RKO (cell line): ENCODE measurements at regions not wholly inside any gene's neighbourhood (a gene's known extent, or its start where the extent isn't known, plus 50 kb on each side); places are given as distances from the start of the nearest gene placed in this dataset.
"Not testable (repeated sequence)": the region's sequence is repeated elsewhere in the genome, so short reads cannot be mapped to it uniquely, and the experiment has no call there.

Source experiments
- DNase-seq: peaks from one replicate; pipeline ENCODE4 v3.0.0-alpha.2; 2016; ENCODE audit warnings: low spot score

GRCh38 chr4:156173486-156173885, 219.8 kb upstream of the CTSO start:
- no peak for DNase-seq

GRCh38 chr4:156169861-156170260, 216.2 kb upstream of the CTSO start:
- DNase-seq: no peak

- peak; percentile 32 for DNase-seq
Observed at GRCh38 chr4:156169011-156169410, 215.3 kb upstream of the CTSO start.

GRCh38 chr4:156168288-156168687, 214.6 kb upstream of the CTSO start:
- DNase-seq: no peak

- no peak for DNase-seq
Observed at GRCh38 chr4:156158747-156159146, 205.1 kb upstream of the CTSO start.

DNA sequence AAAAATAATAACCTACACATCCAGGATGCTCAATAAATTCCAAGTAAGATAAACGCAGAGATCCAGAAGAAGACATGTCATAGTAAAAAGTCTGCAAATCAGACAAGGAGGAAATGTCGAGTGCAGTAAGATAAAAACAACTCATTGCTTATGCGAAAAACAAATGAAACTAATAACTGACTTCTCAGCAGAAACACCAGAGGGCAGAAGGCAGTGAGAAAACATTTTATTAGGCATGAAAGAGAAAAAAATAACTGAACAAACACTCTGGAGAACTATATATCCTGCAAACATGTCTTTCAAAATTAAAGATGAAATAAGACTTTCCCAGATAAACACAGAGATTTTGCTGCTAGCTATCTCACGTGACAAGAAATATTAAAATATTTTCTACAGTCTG, 201.3 kb upstream of the CTSO start:
- DNase-seq: no peak

DNA sequence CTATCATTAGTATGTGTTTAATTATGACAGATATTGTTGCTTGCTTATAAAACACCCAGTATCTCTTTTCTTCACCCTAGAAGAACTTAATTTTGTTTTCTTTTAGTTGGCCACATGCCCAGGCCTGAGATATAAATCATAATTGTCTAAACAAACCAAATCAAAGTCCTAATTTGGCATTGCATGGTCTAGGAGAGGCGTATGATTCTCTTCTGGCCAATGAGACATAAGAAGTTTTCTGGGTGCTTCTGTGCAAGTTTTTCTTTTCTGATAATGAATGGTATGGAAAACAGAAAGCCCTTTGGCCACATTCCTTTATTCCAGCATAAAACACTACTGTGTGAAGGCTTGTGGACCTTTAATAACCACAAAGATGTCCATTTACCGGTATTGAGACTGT, 192.9 kb upstream of the CTSO start:
- no peak for DNase-seq

- DNase-seq: no peak
Observed at GRCh38 chr4:156144961-156145360, 191.3 kb upstream of the CTSO start.

DNA sequence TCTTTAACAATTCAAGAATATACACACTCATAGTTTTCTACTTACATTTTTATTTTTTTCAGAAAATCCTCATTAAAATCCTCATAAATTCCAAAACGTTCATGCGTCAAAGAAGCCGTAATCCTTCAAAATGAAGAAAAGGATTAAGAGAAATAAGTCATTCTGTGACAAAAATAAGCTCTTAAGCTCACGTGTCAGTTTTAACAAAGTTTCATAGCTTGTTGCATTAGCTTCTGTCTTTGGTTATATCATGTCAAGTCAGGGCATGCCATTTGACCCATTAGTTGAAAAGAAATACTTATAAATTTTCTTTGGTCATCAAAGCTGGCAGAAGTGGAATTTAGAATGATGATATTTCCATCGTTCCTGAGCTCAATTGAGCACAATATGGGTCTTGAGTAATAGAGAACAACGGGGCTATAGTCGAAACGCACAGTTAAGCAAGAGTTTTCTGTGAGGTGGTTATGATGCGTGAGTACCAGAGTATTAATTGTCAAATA, 185.2 kb upstream of the CTSO start:
- DNase-seq: no peak

DNA sequence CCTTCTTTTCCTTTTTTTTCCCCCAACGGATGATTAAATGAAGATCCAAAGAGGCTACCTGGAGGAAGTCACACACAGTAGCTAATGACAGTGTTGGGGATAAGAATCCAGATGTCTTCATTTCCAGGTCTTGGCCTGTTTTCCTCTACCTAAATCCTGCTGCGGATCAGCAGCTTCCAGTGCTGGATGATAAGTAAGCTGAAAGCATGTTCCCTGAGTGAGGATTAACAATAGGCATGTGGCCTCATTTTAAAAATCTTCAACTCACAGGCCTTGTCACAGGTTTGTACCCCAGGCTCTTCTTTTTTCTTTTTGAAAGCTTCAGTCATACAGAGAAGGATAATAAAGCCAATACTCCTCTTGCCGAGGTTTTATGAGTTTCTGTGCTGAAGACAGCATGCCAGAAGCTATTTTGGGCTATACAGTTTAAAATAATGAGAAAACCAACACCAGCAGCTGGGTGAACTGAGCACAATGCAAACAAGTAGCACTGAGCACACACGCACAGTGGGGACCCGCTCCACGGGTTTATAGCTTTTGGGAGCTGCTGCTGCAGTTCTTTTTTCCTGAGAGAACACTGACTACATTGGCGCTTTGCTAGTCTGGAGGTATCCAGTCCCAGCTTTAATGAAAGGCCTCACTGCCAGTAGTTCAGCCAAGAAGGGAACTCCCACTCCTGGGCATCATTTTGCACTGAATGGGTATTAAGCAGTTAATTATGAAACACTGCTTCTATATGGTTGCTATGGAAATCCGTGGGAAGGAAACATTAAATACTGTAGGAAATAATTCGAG, 184.2 kb upstream of the CTSO start:
- no peak for DNase-seq

DNA sequence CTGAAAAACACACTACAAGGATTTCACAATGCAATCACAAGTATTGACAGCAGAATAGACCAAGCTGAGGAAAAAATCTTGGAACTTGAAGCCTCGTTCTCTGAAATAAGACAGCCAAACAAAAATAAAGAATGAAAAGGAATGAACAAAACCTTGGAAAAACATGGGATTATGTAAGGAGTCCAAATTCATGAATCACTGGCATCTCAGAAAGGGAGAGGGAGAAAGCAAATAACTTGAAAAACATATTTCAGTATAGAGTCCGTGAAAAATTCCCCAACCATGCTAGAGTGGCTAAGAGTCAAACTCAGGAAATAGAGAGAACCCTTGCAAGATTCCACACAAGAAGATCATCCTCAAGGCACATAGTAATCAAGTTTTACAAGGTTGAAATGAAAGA, 178.5 kb upstream of the CTSO start:
- no peak for DNase-seq

- no peak for DNase-seq
Observed at GRCh38 chr4:156128616-156129015, 174.9 kb upstream of the CTSO start.

DNA sequence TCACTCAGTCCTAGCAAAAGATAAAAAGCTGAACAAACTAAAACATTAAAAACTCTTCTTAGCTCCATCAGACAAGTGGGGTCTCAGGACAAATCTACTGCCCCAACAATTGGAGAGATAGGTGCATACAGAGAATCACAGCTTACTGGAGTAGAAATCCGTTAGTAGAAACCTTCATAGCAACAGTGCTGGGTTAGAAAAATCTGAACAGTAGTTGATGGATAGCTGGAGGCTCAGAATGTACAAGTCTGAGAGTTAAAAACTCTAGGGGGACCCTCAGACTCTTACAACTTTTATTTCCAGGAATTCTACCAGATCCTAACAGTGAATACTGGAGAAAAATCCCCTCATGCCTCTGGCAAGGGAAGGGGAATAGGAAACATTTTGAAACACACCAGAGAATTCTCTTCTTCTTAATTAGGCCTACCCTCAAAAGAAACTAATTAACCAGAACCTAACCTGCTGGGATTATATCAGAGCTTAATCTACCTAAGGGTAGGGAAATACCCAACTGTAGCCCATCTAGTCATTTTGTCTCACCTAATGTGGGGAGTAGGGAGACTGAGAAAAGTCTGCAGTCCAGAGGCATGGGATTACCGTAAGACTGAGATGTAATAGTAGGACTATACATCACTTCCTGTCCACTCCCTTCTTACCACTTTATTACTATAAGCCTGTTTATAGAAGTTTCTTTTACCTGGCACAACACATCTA, 165.0 kb upstream of the CTSO start:
- DNase-seq: no peak

GRCh38 chr4:156117743-156118142, 164.1 kb upstream of the CTSO start:
- no peak for DNase-seq

DNA sequence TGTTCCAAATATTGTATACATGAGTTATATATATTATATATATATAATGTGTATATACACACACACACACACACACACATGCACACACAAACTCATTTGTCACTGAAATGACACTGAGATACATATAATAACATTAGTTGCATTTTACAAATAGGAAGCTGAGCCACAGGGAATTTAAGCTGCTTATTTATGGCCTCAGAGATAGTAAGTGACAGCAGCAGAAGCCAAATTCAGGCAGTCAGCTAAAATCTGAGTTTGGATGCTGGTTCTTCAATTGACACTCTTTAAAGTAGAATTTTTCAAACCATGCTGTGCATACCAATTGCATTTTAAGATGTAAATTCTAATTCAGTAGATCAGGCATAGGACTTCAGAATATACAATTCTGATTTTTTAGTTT, 163.3 kb upstream of the CTSO start:
- no peak for DNase-seq

- DNase-seq: no peak
Observed at GRCh38 chr4:156113138-156113765, 159.6 kb upstream of the CTSO start.

DNA sequence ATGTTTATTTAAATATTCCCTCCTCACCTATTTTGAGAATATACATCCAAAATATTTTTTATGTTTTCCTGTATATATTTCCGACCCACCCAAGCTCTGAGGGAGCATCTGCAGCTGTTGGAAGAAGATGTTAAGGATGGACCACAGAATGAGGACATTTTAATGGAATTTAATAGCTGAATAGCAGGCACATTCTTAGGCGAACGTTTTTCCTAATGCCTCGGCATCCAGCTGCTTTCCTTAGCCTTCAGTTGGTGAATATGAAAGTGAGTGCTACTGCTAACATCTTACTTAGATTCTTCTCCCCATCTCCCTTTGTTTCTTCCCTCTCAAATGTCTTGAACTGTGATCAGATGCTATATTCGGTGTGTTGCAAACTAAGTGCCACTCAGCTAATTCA, 158.0 kb upstream of the CTSO start:
- no peak for DNase-seq

GRCh38 chr4:156109943-156110900, 156.6 kb upstream of the CTSO start:
- no peak for DNase-seq

DNA sequence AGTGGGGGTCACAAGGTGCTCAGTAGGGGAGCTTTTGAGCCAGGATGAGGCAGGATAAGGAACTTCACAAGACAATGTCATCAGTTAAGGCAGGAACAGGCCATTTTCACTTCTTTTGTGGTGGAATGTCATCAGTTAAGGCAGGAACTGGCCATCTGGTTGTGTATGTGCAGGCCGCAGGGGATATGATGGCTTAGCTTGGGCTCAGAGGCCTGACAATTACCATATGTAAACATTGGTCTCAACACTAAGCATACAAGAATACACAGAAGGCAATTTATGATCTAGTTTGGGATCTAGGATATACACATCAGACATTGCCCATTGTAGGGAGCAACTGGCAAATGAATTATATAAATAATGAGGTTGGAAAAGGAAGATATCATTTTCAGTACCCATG, 155.4 kb upstream of the CTSO start:
- not testable (repeated sequence) for DNase-seq

- no peak for DNase-seq
Observed at GRCh38 chr4:156103311-156103710, 149.6 kb upstream of the CTSO start.

GRCh38 chr4:156102411-156102810, 148.7 kb upstream of the CTSO start:
- DNase-seq: no peak

DNA sequence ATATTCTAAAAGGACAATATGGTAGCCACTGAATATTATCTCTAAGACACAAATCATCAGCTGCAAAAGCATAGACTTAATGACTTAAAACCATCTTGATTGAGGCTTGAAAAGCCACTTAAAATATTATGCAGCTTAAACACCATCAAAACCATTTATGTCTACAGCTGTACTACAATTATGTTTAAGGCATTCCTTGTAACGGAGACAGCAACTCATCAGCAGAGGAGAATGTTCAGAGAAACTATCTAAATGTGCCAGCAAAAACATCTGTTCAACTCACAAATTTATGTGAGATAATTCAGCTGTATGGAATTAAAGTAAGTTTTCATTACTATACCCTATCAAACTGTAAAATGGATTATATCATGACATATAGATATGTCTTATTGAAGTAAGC, 147.9 kb upstream of the CTSO start:
- DNase-seq: no peak
